GM21390 (cell line): ENCODE measurements at regions not wholly inside any gene's neighbourhood (a gene's known extent, or its start where the extent isn't known, plus 50 kb on each side); places are given as distances from the start of the nearest gene placed in this dataset.

Source experiments
- ATAC-seq: cut with Tn5 transposase; IDR thresholded peaks from one replicate; pipeline ENCODE4 v1.9.1; 2021; ENCODE audit not compliant: unreplicated experiment

- no peak for ATAC-seq
These were observed 136.9 kb downstream of the SCARB1 start for GRCh38 chr12:124726596-124727263.

DNA sequence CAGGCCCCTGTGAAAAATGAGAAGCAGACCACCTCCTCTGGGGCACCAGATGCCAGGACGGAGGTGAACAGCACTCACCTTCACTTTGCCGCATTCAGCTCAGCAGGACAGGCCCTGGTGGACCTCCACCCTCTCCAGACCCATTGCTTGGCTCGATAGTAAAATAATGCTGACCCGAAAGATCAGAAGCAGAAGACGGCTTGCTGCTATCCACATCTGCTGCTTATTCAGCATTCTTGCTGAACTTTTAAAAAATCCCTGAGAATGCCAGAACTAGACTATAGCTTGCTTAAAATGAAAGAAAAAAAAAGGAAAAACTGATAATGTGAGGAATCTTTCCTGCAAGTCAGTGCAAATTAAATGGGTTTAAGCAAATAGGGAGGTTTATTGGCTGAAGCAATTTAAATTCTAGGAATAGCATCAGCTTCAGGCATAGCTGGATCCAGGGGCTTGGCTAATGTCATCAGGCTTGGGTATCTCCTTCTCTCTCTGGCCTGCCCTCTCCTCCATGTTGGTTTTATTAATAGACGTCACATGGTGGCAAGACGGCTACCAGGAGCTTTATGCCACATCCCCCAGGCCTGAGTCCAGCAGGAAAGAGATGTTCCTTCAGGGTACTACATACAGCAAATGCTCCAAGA is 137.9 kb downstream of the SCARB1 start:
- no peak for ATAC-seq

DNA sequence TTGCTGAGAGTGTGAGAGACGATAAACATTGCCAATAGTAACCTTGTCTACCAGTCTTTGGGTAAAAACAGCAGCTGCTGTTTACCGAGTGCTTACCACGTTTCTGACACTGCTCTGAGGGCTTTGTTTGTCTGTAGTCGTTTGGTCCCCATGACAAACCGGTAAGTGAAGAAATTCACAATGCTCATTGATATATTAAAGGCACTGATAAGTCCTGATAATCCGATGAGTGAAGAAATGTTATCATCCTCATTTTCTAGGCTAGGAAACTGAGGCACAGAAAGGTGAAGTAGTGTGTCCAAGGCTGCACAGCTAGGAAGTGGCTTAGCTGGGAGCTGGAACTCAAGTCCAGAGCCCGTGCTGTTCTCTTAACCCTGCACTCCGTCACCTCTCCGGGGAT is 138.6 kb downstream of the SCARB1 start:
- no peak for ATAC-seq

DNA sequence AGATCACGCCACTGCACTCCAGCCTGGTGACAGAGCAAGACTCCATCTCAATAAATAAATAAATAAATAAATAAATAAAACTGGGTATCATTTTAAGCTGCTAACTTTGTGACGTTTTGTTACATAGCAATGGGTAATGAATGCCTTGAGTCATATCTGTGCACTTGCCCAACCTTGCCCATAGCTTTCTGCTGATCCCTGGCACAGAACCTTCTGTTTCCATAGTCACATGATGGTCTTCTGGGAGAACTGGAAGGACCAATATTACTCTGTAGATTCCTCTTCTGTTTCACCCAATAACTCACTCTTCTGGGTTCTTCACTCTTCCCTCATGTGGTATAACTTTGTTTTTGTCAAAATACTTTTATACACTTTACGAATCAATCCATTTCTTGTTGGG is 140.8 kb downstream of the SCARB1 start:
- no peak for ATAC-seq

DNA sequence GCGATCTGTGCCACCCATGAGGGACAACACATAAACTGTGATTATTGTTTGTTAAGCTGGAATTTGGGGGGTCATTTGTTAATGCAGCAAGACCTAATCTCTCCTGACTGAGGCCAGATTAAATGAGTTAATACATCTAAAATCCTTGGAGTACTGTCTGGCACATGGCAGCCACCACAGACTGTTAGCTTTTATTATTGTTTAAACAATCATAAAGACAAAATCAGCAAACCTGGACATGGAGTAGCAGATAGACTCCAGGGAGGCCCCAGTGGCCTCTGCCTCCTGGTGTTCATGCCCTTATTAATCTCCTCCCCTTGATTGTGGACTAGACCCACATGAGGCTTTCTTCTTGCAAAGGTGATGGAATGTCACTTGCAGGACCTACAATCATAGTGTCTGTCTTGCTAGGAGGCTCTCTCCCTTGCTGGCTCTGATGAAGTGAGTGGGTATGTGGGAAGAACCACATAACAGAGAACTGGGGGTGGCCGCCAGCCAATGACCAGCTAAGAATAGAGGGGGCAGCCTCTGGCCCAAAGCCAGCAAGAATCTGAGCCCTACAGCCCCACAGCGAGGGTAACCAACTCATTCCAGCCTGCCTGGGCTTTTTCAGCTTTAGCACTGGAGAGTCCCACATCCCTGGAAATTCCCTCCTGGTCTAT is 142.0 kb downstream of the SCARB1 start:
- ATAC-seq = no peak

GRCh38 chr12:124720681-124721500 is 142.8 kb downstream of the SCARB1 start:
- no peak for ATAC-seq

DNA sequence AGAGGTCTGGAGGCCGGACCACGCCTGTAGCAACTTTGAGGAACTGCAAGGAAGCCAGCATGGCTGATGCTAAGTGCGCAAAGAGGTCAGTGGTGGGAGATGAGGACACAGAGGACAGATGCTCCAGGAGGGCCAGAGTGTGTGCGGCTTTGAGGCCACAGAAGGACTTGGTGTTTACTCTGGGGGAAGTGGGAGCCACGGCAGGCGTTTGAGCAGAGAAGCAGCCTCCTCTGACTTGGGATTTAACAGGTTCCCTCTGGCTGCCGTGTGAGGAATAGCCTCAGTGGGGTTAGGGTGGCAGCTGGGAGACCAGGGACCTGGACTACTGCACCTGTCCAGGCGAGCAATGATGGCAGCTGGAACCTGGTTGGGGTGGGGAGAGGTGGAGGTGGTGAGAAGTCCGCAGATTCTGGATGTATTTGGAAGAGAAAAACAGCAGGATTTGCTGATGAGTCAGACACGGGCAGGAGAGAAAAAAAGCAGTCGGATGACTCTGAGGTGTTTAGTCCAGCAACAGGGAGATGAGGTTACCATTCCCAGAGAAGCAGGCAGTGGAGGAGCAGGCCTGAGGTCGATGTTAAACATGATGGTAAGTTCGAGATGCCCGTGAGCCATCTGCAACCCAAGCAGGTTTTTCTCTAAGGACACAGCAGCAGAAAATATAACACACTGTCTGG is 143.5 kb downstream of the SCARB1 start:
- ATAC-seq = no peak

GRCh38 chr12:124719231-124719630 is 144.4 kb downstream of the SCARB1 start:
- no peak for ATAC-seq

- no peak for ATAC-seq
These were observed 145.2 kb downstream of the SCARB1 start for GRCh38 chr12:124718458-124718857.

GRCh38 chr12:124718036-124718435 is 145.6 kb downstream of the SCARB1 start:
- no peak for ATAC-seq

GRCh38 chr12:124717318-124717717 is 146.3 kb downstream of the SCARB1 start:
- ATAC-seq = no peak

DNA sequence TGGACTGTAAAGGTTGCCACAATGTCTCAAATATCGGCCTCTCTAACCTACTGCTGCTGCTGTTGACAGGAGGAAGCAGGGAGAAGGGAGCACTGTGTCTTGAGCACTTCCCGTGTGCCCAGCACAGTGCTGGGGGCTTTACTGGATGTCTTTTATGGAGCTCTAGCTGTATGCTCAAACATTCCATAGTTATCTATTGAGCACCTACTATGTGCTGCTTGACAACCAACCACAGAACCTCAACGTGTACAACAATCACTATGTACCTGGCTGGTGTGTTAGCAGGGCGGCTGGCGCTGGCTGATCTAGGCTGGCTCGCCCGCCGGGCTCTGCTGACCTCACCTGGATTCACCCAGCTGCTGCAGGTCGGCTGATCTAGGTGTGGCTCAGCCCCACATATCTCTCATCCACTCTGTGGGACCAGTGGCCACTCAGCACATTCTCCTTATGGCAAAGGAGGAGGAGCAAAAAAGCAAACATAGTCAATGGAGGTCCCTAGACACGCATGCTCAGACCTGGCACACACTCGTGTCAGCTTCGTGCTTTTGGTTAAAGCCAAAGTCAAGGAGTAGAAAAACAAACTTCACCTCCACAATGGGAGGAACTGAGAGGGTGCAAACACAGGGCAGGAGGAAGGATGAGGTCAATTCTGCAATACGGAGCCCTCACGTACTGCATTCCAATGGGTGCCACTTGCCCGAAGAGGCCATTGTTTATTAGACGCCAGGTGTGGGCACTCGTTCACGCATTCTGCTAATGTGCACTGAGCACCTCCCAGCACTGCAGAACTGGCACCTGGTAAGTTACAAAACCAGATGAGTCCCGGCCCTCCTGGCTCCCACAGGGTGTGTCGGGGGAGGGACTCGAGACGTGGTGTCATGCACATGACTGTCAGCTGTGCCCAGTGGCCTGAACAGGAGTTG is 147.2 kb downstream of the SCARB1 start:
- no peak for ATAC-seq

- no peak for ATAC-seq
These were observed 147.9 kb upstream of the NCOR2 start for GRCh38 chr12:124715121-124715990.

- ATAC-seq = peak; percentile 85
These were observed 146.1 kb upstream of the NCOR2 start for GRCh38 chr12:124713436-124714082.

DNA sequence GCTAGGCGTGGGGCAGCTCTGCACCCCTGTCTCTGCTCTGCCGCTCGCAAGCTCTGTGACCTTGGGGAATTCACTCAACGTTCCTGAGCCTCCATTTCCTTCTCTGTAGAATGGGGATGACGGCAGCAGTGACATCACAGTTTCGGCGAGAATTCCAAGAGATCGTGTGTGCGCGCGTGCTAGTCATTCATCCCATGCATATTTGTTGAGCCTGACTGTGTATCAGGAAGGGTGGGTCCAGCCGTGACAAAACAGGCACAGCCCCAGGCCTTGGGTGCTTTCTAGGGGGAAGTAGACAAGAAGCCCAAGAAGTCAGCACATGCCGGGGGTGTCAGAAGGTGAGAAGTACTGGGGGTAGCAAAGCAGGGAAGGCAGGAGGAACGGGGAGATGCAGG is 145.6 kb upstream of the NCOR2 start:
- ATAC-seq = no peak

DNA sequence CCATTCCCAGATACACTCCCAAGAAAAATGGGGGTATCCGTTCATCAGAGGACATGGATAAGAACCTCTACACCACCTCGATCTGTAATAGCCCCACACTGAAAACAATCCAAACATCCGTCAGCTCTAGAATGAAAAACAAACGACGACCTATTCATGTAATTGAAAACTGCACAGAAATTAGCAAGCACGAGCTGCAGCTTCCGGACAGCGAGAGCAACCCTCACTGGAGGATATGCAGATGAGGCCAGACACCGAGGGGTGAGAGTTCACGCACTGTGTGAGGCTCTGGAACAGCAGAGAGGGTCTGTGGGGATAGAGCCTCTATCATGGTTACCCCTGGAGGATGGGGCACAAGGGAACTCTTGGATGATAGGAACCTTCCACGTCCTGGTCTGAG is 143.9 kb upstream of the NCOR2 start:
- ATAC-seq = no peak

DNA sequence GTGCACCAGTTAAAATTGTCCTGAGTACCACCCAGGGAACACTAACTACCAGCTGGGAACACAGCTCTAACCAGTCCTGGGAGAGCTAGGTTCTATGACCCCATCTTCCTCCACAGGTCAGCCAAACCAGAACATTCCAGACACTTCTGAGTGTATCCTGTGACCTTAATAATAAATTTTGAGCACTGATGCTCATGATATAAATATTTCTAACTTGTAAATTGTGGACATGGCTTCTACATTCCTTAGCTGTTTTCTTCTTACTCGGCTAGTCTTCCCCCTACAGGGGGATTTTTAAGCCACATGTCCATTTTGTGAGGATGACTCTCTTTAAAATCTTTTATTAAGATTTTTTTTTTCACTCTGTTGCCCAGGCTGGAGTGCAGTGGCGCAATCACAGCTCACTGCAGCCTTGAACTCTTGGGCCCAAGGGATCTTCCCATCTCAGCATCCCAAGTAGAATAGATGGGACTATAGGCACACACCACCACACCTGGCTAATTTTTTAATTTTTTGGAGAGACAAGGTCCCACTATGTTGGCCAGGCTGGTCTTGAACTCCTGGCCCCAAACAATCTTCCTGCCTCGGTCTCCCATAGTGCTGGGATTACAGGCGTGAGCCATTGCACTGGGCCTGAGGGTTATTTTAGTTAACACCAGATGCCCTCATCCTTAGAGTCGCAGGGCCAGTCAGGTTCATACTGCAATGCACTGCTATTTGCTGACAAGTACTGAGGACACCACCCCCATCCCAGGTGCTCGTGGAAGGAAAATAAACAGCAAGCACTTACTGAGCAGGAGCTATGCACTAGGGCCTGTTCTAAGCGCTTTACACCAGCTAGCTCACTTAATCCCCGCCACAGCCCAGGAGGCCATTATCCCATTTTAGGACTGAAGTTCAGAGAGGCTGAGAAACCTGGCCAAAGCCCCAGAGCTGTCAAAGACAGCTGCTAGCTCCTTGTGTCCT is 142.6 kb upstream of the NCOR2 start:
- ATAC-seq = no peak
